ENCODE measurements at regions not wholly inside any gene's neighbourhood (a gene's known extent, or its start where the extent isn't known, plus 50 kb on each side); places are given as distances from the start of the nearest gene placed in this dataset.

DNA sequence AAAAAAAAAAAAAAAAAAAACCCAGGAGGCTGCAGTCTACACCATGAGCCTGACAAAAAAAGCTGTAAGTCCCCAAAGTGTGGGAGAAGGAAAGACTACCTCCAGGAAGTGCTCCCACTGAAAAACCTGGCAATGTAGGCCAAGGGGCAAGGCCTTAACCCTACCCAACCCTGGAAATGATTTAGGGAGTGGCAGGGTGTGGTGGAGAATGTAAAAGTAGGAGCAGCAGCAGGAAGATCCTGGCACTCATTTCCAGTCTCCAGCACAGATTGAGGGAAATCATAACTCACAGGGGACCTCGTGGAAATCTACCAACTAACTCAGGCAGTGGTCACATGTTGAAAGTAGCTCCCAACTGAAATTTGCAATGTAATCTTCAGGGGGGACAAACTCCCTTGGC, 839.5 kb downstream of the EPHA3 start:
- no peaks in the 10 kb centered on the region for H3K79me2 ChIP-seq (ENCODE audit: control insufficient read depth, insufficient read depth, low read length)
- ChIA-PET POLR2A (no interaction called here), CTCF (ENCODE audit: low intra/inter-chr PET ratio) (no interaction called here)
- no peak overlapping the region for H3K27ac ChIP-seq (ENCODE audit: extremely low read depth, low read depth, low read length)
- in situ Hi-C loops (cut with MboI) (no loop called here), intact Hi-C loops (cut with micrococcal nuclease) (no loop called here)
- FAIRE-seq = no peak
- H3K27me3 ChIP-seq (ENCODE audit: control insufficient read depth in 2 of 2, insufficient read depth in 2 of 2, low read length in 2 of 2) = no peaks in the 10 kb centered on the region
- H3K9ac ChIP-seq (ENCODE audit: insufficient read depth in 1 of 2, low read depth in 2 of 2, low read length in 2 of 2) = no peak overlapping the region
- WGBS (ENCODE audit: insufficient coverage, low coverage, missing lambda C conversion rate) = 0% methylated on average over 1 of the region's 1 CpG
- no peaks in the 10 kb centered on the region for H3K36me3 ChIP-seq (ENCODE audit: control insufficient read depth, insufficient read depth, low read length)
- H3K4me1 ChIP-seq (replicated peaks in 1 of 2; ENCODE audit: control insufficient read depth in 2 of 2, insufficient read depth in 2 of 2, low read length in 2 of 2) = no peaks in the 10 kb centered on the region
- H4K20me1 ChIP-seq (replicated peaks; ENCODE audit: control insufficient read depth, insufficient read depth, low read length) = no peaks in the 10 kb centered on the region
- no peak for DNase-seq (ENCODE audit: extremely low read depth in 1 of 4, low spot score in 3 of 4)
- no peaks in the 10 kb centered on the region for H3K9me3 ChIP-seq (replicated peaks; ENCODE audit: control insufficient read depth, insufficient read depth, low read depth, low read length)
- H2AFZ ChIP-seq (ENCODE audit: low read depth, low read length) = no peak overlapping the region
- TF ChIP-seq, protein P1, sequence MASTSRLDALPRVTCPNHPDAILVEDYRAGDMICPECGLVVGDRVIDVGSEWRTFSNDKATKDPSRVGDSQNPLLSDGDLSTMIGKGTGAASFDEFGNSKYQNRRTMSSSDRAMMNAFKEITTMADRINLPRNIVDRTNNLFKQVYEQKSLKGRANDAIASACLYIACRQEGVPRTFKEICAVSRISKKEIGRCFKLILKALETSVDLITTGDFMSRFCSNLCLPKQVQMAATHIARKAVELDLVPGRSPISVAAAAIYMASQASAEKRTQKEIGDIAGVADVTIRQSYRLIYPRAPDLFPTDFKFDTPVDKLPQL (IDR thresholded peaks at IDR 0.05; ENCODE audit: extremely low read depth, insufficient read length) = no peak
- TF ChIP-seq, protein P2, sequence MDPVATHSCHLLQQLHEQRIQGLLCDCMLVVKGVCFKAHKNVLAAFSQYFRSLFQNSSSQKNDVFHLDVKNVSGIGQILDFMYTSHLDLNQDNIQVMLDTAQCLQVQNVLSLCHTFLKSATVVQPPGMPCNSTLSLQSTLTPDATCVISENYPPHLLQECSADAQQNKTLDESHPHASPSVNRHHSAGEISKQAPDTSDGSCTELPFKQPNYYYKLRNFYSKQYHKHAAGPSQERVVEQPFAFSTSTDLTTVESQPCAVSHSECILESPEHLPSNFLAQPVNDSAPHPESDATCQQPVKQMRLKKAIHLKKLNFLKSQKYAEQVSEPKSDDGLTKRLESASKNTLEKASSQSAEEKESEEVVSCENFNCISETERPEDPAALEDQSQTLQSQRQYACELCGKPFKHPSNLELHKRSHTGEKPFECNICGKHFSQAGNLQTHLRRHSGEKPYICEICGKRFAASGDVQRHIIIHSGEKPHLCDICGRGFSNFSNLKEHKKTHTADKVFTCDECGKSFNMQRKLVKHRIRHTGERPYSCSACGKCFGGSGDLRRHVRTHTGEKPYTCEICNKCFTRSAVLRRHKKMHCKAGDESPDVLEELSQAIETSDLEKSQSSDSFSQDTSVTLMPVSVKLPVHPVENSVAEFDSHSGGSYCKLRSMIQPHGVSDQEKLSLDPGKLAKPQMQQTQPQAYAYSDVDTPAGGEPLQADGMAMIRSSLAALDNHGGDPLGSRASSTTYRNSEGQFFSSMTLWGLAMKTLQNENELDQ (CRISPR knock-in tag; IDR thresholded peaks at IDR 0.05; ENCODE audit: borderline replicate concordance) = no peak
- TF ChIP-seq, protein P3, sequence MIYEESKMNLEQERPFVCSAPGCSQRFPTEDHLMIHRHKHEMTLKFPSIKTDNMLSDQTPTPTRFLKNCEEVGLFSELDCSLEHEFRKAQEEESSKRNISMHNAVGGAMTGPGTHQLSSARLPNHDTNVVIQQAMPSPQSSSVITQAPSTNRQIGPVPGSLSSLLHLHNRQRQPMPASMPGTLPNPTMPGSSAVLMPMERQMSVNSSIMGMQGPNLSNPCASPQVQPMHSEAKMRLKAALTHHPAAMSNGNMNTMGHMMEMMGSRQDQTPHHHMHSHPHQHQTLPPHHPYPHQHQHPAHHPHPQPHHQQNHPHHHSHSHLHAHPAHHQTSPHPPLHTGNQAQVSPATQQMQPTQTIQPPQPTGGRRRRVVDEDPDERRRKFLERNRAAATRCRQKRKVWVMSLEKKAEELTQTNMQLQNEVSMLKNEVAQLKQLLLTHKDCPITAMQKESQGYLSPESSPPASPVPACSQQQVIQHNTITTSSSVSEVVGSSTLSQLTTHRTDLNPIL (CRISPR knock-in tag; IDR thresholded peaks at IDR 0.05) = no peak
- no peak for TF ChIP-seq TAL1 (IDR thresholded peaks at IDR 0.05)
- H3K4me3 ChIP-seq = no peak overlapping the region
- no TSS peak for BruUV-seq (replicated peaks)
- no peak overlapping the region for H3K4me2 ChIP-seq (ENCODE audit: insufficient read depth, low read length)
- no peaks in the 10 kb centered on the region for H3K9me1 ChIP-seq (ENCODE audit: control insufficient read depth, insufficient read depth, low read length)
- no peak for ATAC-seq
